ENCODE measurements at regions not wholly inside any gene's neighbourhood (a gene's known extent, or its start where the extent isn't known, plus 50 kb on each side); places are given as distances from the start of the nearest gene placed in this dataset.
"Not testable (repeated sequence)": the region's sequence is repeated elsewhere in the genome, so short reads cannot be mapped to it uniquely, and the experiment has no call there.

DNA sequence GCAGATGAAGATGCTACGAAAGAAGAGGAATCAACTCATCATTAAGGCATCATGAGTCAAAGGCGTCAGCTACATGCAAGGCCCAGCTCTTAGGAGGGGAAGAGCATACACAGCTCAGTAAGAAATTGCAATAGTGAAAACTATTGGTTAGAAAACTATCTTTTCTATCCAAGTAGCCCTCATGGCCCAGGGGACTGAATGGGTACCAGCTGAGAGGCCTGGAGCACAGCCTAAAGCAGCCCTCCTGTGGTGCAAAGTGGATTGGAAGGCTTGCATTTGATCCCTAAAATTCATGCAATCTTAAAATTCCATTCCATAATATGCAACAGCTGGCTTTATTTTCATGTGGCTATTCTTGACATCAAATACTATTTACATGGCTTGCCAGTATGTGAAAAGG is 251.8 kb upstream of the USP24 start:
- TF ChIP-seq GATA1 (IDR thresholded peaks at IDR 0.05; ENCODE audit: low read depth, low read length), result no peak
- no peak for TF ChIP-seq POLR2A (IDR thresholded peaks at IDR 0.05; ENCODE audit: low read length)

DNA sequence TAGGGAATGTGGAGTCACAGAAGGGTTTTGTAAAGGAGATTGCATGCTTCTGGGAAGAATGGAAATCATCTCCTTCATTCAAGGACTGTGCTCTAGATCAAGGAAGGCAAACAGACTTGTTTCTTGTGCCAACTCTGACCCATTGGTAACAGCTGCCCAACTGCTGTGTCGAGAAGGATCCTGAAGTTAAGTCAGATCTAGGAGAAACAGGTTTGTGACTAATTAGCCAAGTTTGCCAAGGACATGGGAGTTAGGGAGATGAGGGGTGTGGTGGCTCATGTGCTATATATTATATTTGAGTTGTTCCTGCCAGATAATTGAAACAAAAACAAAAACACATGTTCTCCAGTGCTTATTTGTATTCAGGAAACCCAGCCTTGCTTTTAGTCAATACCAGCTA is 251.2 kb upstream of the USP24 start:
- no peak for DNase-seq
- no peak for TF ChIP-seq GATA1 (IDR thresholded peaks at IDR 0.05; ENCODE audit: low read depth, low read length)
- no peak for TF ChIP-seq POLR2A (IDR thresholded peaks at IDR 0.05; ENCODE audit: low read length)

More for the DNA sequence above, 251.8 kb upstream of the USP24 start:
- no peak for DNase-seq

DNA sequence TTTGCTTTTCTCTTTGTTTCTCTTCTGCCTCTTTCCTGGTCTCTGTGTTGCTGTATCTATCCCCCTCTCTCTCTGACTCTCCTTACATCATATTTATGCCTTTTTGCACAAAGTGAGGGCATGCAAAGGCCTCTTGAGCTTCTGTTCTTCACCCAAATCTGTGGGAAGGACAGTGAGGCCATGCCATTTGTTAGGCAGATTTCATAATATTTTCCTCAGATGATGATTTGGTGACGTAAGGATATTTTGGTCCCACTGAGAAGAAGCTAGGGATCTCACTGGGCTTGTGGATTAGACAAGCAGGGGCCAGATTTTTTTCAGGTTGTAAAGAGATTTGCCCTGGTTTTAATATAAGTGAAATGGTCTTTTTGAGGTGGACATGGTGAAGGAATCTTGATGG is 249.4 kb upstream of the USP24 start:
- TF ChIP-seq GATA1 (IDR thresholded peaks at IDR 0.05; ENCODE audit: low read depth, low read length) (no peak), POLR2A (IDR thresholded peaks at IDR 0.05; ENCODE audit: low read length) (no peak)
- DNase-seq, result no peak

DNA sequence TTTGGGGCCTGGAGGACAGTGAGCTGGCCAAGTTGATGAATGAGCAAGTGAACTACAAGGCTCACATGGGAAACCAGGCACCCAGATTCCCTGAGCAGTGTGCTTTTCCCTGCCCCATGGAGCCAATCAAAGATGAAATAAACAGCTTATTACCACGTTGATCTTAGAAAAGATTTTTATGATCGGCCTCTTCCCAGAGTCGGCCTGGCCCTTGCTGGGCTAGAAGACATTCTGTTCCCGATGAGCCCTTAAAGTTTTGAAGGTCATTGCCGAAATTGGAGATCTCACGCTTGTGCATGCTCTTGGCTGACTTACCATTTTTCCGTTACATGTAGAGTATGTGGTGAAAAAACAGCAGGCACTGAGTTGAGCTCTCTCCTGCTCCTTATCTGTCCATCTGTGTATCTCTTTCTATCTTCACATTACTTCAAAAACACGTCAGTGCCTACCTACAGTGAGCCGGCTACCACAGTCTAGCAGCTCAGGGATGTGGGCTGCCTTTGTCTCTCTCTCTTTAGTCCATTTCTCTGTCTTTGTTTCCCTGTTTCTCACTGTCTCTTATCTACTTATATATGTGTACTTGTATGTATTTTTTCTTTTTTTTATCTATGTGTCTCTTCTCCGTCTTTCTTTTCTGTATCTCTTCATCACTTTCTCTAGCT is 248.8 kb upstream of the USP24 start:
- no peak for TF ChIP-seq GATA1 (IDR thresholded peaks at IDR 0.05; ENCODE audit: low read depth, low read length)
- TF ChIP-seq POLR2A (IDR thresholded peaks at IDR 0.05; ENCODE audit: low read length), result no peak
- DNase-seq, result no peak

DNA sequence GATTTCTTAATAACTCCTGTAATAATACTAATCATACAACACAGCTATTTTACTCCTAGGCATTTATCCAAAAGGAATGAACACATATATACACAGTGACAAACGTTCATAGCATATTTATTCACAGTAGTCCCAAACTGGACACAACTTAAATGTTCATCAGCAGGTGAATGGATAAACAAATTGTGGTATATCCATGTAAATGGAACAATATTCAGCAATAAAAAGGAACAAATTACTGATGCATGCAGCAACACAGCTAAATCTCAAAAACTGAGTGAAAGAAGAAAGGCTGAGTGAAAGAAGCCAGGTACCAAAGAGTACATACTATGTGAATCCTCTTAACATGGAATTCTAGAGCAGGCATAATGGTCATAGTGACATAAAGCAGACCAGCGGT is 242.7 kb upstream of the USP24 start:
- no peak for DNase-seq
- TF ChIP-seq GATA1 (IDR thresholded peaks at IDR 0.05; ENCODE audit: low read depth, low read length), result no peak
- TF ChIP-seq POLR2A (IDR thresholded peaks at IDR 0.05; ENCODE audit: low read length), result no peak

DNA sequence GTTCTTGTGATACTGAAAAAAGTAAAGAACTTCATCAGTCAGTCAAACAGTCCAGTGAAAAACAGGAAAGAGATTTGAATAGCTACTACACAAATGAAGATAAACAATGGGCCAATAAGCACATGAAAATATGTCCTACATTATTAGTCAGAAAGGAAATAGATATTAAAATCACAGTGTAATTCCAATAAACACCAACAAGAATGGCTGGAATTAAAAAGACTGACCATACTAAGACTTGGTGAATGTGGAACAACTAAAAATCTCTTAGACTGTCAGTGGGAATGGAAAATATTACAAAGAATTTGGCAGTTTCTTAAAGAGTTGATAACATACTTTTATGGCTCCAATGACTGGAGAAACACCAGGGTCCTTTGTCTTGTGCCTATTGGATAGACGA is 241.8 kb upstream of the USP24 start:
- no peak for DNase-seq
- no peak for TF ChIP-seq POLR2A (IDR thresholded peaks at IDR 0.05; ENCODE audit: low read length)
- TF ChIP-seq GATA1 (IDR thresholded peaks at IDR 0.05; ENCODE audit: low read depth, low read length), result no peak

DNA sequence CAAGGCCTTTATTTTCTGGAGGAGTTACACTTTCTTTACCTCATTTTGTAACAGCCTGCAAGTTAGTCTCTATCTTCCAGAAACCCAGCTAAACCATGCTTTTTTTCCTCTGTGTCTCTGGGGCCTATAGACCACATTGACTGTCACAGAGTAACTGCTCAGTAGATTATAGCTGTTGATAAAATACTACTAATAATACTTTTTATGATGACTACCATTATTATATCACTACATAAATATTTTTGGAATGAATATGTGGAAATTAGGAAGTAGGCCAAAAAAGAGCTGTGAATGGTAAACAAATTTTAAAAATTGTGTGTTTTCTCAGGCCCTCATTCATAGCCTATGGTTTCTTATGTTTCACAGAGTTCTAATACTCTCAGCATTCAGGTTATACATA is 233.1 kb upstream of the USP24 start:
- DNase-seq, result no peak
- TF ChIP-seq GATA1 (IDR thresholded peaks at IDR 0.05; ENCODE audit: low read depth, low read length) (no peak), POLR2A (IDR thresholded peaks at IDR 0.05; ENCODE audit: low read length) (no peak)

DNA sequence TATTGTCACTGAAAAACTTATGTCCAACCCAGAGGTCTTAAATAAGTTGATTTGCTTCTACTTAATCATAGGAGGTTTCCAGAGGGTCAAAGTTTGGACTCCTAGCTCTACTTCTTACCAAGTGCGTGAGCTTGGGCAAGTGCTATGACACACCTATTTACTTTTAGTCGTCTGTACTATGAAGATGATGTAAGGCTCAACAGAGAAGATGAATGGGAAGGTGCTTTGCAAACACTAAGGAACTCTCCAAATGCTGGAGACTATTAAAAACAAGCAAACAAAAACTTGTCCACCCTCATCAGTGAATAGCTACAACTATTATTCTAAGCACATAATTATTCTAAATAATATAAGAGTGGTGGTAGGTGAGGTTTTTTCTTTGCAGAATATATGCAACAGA is 232.3 kb upstream of the USP24 start:
- TF ChIP-seq POLR2A (IDR thresholded peaks at IDR 0.05; ENCODE audit: low read length) (no peak), GATA1 (IDR thresholded peaks at IDR 0.05; ENCODE audit: low read depth, low read length) (no peak)
- DNase-seq, result no peak

DNA sequence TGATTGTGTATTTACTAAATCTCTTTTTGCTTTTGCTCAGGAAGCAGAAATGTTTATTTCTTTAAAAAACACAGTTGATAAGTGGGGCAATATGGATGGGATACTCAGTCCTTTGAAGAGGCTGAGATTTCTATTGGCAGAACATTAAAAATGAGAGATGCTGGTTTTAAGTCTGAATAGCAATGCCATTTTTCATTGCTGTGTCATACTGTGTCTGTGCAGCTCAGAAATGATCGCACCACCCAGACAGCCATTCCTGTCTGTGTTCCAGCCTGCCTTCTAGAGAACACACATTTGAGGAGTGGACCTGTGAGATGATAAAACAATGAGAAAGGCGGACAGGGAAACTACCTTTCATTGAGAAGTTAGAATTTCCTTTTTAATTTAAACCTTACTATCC is 231.2 kb upstream of the USP24 start:
- no peak for DNase-seq
- TF ChIP-seq GATA1 (IDR thresholded peaks at IDR 0.05; ENCODE audit: low read depth, low read length) (no peak), POLR2A (IDR thresholded peaks at IDR 0.05; ENCODE audit: low read length) (no peak)

DNA sequence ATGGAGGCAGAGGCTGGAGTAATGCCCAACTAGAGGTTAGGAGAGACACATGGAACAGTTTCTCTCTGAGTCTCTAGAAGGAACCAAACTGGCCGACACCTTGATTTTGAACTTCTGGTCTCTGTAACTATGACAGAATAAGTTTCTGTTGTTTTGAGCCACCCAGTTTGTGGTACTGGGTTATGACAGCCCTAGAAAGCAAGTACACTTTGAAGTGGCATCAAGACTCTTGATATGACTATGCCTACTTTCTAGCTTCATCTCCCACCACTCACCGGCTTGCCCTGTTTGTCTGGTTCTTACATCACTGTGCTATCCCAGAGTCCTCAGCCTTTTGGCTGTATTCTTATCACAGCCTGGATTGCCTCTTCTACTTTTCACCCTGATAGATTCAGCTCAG is 230.3 kb upstream of the USP24 start:
- TF ChIP-seq POLR2A (IDR thresholded peaks at IDR 0.05; ENCODE audit: low read length), result no peak
- no peak for TF ChIP-seq GATA1 (IDR thresholded peaks at IDR 0.05; ENCODE audit: low read depth, low read length)
- no peak for DNase-seq

DNA sequence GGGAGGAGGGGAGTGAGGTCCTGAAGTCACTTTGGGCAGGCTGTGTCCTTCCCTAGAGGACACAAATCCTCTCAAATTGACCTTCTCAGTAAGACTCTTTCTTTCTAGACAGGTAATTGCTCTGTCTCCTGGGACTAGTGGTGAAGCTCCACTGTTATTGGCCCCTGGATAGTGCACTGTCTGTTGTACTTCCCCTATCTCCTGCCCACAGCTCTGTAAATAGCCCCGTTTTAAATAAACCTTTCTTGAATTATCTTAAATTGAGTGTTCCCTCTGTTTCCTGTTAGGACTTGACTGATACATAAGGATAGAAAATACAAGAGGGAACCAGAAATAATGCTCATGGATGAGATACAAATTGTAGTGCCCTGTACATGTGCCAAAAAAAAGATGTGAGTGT is 229.5 kb upstream of the USP24 start:
- DNase-seq, result no peak
- no peak for TF ChIP-seq GATA1 (IDR thresholded peaks at IDR 0.05; ENCODE audit: low read depth, low read length)
- TF ChIP-seq POLR2A (IDR thresholded peaks at IDR 0.05; ENCODE audit: low read length), result no peak

DNA sequence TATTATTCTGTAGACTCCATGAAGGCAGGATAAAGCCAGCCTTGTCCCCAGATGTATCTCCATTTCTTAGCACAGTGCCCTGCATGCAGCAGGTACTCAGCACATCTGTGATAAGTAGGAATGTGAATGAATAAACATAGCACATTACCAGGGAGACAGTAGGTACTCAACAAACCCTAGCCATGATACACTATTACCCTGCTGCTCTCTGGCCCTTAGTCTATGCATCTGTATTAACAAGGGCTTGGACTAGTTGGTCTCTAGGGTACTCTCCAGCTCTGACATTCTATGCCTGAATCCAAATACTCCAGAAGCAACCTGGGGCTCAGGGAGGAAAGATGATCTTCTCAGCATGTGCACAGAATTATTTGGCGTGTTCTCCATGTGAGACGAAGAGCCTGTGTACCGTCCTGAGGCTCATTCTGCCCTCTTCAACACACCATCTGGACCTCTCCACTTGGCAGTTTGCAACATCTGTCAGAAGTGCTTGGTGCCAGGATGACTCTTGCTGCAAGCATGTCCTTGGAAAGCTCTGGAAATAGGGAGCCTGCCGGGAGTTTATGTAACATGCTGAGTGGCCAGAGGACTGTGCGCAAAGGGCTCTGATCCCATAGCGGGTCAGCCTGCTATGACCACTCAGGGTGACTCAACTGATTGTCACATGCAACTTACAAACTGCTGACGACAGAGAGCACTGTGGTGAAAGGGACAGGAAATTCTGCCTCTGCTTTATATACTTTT is 228.2 kb upstream of the USP24 start:
- TF ChIP-seq GATA1 (IDR thresholded peaks at IDR 0.05; ENCODE audit: low read depth, low read length) (no peak), POLR2A (IDR thresholded peaks at IDR 0.05; ENCODE audit: low read length) (no peak)
- no peak for DNase-seq

DNA sequence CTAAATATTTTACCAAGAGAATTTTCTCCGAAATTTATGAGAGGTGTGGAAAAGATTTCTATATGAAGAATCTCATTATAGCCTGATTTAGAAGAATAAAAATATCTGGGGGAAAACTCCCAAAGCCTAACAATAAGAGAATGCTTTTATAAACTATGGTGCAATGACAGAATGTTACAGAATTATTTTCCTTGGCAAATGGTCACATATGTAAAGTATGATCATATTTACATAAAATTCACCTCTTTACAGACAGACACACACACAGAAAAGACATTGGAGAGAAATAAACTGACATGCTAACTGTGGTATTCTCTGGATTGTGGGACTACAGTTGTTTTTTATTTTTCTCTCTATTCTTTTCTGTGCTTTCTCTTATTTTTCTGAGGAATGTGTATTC is 226.3 kb upstream of the USP24 start:
- no peak for DNase-seq
- TF ChIP-seq POLR2A (IDR thresholded peaks at IDR 0.05; ENCODE audit: low read length), result no peak
- TF ChIP-seq GATA1 (IDR thresholded peaks at IDR 0.05; ENCODE audit: low read depth, low read length), result no peak

DNA sequence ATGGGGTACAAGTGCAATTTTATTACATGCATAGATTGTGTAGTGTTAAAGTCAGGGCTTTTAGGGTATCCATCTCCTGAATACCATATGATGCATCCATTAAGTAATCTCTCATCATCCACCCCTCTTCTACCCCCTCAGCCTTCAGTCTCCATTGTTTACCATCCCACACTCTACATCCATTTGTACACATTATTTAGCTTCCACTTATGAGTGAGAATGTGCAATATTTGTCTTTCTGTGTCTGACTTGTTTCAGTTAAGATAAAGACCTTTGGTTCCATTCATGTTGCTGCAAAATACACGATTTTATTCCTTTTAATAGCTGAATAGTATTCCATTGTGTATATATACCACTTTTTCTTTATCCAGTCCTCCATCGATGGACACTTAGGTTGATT is 222.5 kb upstream of the USP24 start:
- TF ChIP-seq POLR2A (IDR thresholded peaks at IDR 0.05; ENCODE audit: low read length) (no peak), GATA1 (IDR thresholded peaks at IDR 0.05; ENCODE audit: low read depth, low read length) (no peak)
- DNase-seq, result no peak

DNA sequence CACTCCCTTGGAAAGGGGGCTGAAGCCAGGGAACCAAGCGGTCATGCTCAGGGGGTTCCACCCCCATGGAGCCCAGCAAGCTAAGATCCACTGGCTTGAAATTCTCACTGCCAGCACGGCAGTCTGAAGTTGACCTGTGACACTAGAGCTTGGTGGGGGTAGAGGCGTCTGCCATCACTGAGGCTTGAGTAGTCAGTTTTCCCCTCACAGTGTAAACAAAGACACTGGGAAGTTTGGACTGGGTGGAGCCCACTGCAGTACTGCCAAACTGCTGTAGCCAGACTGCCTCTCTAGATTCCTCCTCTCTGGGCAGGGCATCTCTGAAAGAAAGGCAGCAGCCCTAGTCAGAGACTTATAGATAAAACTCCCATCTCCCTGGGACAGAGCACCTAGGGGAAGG is 215.6 kb upstream of the USP24 start:
- not testable (repeated sequence) for DNase-seq

DNA sequence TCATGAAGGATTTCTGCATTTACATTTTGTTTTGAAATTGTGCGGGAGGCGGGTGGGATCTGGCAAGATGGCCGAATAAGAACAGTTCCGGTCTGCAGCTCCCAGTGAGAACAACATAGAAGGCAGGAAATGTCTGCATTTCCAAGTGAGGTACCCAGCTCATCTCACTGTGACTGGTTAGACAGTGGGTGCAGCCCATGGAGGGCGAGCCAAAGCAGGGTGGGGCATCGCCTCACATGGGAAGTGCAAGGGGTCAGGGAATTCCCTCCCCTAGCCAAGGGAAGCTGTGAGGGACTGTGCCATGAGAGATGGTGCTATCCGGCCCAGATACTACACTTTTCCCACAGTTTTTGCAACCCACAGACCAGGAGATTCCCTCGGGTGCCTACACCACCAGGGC is 215.0 kb upstream of the USP24 start:
- not testable (repeated sequence) for DNase-seq

Data from erythroblast (primary cell).